MM.1S (cell line): ENCODE measurements at regions not wholly inside any gene's neighbourhood (a gene's known extent, or its start where the extent isn't known, plus 50 kb on each side); places are given as distances from the start of the nearest gene placed in this dataset.

ENCODE experiments used
- DNase-seq: peaks from one replicate; pipeline ENCODE4 v3.0.0-alpha.2; 2015
- H2AFZ ChIP-seq: fragments of 300-600 bp; sonication (generic); 2 replicates; pipeline ENCODE4 v1.6.0; 2016; ENCODE audit warnings: antibody characterized with exemption, low read length
- H3F3A ChIP-seq: fragments of 300-600 bp; sonication (generic); 2 replicates; pipeline ENCODE4 v1.6.1; 2016; ENCODE audit warnings: mild to moderate bottlenecking, antibody characterized with exemption, low read length, moderate library complexity, mixed read lengths; ENCODE audit not compliant: insufficient read depth
- H3K27ac ChIP-seq: fragments of 300-600 bp; sonication (generic); 2 replicates; pipeline ENCODE4 v1.5.1; 2016; ENCODE audit warnings: mild to moderate bottlenecking, low read length
- H3K27me3 ChIP-seq: fragments of 300-600 bp; sonication (generic); replicated peaks from 2 replicates; pipeline ENCODE4 v1.6.0; 2016; ENCODE audit warnings: low read length; ENCODE audit not compliant: insufficient read depth
- H3K36me3 ChIP-seq: fragments of 300-600 bp; sonication (generic); replicated peaks from 2 replicates; pipeline ENCODE4 v1.6.1; 2016; ENCODE audit warnings: mild to moderate bottlenecking, low read length, mixed read lengths; ENCODE audit not compliant: insufficient read depth
- H3K4me1 ChIP-seq: fragments of 300-600 bp; sonication (generic); 2 replicates; pipeline ENCODE4 v1.6.1; 2016; ENCODE audit warnings: low read length, mixed read lengths
- H3K4me2 ChIP-seq: fragments of 300-600 bp; sonication (generic); 2 replicates; pipeline ENCODE4 v1.6.0; 2016; ENCODE audit warnings: low read depth, low read length
- H3K4me3 ChIP-seq: fragments of 300-600 bp; sonication (generic); 2 replicates; pipeline ENCODE4 v1.5.1; 2016; ENCODE audit warnings: low read length, mixed read lengths
- H3K79me2 ChIP-seq: fragments of 300-600 bp; sonication (generic); 2 replicates; pipeline ENCODE4 v1.6.1; 2016; ENCODE audit warnings: mixed run types, low read length, mixed read lengths
- H3K9ac ChIP-seq: fragments of 300-600 bp; sonication (generic); 2 replicates; pipeline ENCODE4 v1.6.1; 2016; ENCODE audit warnings: low read length, mixed read lengths
- H3K9me2 ChIP-seq: fragments of 300-600 bp; sonication (generic); replicated peaks from 2 replicates; pipeline ENCODE4 v1.6.1; 2016; ENCODE audit warnings: mild to moderate bottlenecking, low read length, mixed read lengths; ENCODE audit not compliant: insufficient read depth
- H3K9me3 ChIP-seq: fragments of 300-600 bp; sonication (generic); replicated peaks from 2 replicates; pipeline ENCODE4 v1.6.1; 2016; ENCODE audit warnings: mild to moderate bottlenecking, low read length, mixed read lengths; ENCODE audit not compliant: insufficient read depth
- H4K20me1 ChIP-seq: fragments of 300-600 bp; sonication (generic); 2 replicates; pipeline ENCODE4 v1.6.1; 2016; ENCODE audit warnings: mild to moderate bottlenecking, low read length, moderate library complexity, mixed read lengths; ENCODE audit not compliant: insufficient read depth
- EZH2 ChIP-seq: fragments of 300-600 bp; sonication (generic); optimal IDR thresholded peaks from 2 replicates; pipeline ENCODE3; 2017; ENCODE audit warnings: low read depth, mild to moderate bottlenecking, antibody characterized with exemption, low read length, mixed read lengths
- EZH2phosphoT487 ChIP-seq: fragments of 300-600 bp; sonication (generic); IDR thresholded peaks from 2 replicates; pipeline ENCODE4 v1.6.1; 2018; ENCODE audit warnings: antibody characterized with exemption, low read length
- TF ChIP-seq, protein P1 (sequence below): fragments of 300-600 bp; sonication (generic); IDR thresholded peaks from 2 replicates; pipeline ENCODE4 v1.5.1; 2016; ENCODE audit warnings: antibody characterized with exemption, low read length, mixed read lengths

DNA sequence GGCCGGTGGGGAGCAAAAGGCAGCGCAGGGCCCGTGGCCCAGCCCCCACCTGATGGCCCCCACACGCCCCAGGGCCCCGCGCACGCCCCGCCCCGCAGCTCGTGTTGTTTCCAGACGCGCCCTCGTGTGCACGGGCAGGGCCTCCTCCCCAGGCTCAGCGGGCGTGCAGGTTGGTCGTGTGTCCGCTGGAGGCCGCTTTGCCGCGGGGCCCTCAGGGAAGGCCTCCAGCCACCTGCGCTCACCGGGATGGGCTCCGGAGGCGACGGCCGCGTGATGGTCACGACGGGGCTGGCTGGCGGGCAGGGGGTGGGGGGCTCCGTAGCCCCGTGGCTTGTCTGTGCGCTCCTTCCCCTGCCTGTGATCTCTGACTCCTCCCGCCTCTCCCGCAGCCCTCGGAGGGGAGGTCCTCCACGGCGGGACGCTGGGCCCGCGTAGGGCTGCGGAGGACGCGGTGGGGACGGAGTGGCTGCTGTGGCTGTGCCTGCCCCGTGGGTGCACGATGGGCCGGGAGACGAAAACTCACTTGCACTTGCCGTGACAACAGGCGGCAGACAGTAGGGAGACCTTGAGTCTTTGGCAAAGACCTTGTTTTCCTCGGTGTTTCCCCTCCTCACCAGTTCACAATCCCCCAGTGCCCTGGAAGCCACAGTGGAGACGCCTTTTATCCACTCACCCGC, 67.1 kb downstream of the RTP5 start:
- no peak overlapping the region for H3K4me2 ChIP-seq
- no peaks in the 10 kb centered on the region for H3K79me2 ChIP-seq
- H3K9ac ChIP-seq, result no peak overlapping the region
- H3K27ac ChIP-seq, result no peak overlapping the region
- no peaks in the 10 kb centered on the region for H3K27me3 ChIP-seq
- H2AFZ ChIP-seq, result no peak overlapping the region
- no peak for DNase-seq
- no peaks in the 10 kb centered on the region for H4K20me1 ChIP-seq
- no peaks in the 10 kb centered on the region for H3F3A ChIP-seq
- H3K9me2 ChIP-seq, result no peaks in the 10 kb centered on the region
- H3K9me3 ChIP-seq, result no peaks in the 10 kb centered on the region
- TF ChIP-seq, protein P1, sequence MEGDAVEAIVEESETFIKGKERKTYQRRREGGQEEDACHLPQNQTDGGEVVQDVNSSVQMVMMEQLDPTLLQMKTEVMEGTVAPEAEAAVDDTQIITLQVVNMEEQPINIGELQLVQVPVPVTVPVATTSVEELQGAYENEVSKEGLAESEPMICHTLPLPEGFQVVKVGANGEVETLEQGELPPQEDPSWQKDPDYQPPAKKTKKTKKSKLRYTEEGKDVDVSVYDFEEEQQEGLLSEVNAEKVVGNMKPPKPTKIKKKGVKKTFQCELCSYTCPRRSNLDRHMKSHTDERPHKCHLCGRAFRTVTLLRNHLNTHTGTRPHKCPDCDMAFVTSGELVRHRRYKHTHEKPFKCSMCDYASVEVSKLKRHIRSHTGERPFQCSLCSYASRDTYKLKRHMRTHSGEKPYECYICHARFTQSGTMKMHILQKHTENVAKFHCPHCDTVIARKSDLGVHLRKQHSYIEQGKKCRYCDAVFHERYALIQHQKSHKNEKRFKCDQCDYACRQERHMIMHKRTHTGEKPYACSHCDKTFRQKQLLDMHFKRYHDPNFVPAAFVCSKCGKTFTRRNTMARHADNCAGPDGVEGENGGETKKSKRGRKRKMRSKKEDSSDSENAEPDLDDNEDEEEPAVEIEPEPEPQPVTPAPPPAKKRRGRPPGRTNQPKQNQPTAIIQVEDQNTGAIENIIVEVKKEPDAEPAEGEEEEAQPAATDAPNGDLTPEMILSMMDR, result no peak
- H3K4me1 ChIP-seq, result peaks cover 4% of the 10 kb centered on the region; the same call in 1 of the 2 replicates
- H3K36me3 ChIP-seq, result no peaks in the 10 kb centered on the region
- no peak overlapping the region for H3K4me3 ChIP-seq

DNA sequence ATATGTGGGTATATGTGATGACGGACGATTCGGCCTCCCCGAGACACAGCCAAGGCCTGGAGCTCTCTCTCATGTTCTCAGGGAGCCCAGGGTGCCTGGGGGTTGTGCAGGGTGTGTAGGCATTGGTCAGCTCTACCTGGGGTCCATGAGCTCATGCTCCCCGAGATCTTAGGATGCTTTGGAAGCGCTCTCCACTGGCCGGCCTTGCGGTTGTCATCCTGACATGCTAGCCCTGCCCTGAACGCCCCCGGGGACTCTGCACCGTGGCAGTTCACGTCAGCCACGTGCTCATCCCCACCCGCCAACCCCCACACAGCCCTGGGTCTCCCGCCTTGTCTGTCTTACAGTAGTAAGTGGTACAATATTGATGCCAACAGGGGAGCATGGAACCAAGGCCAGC, 67.8 kb downstream of the RTP5 start:
- H3K9me3 ChIP-seq, result no peaks in the 10 kb centered on the region
- H3K4me1 ChIP-seq, result peaks cover 4% of the 10 kb centered on the region; the same call in 1 of the 2 replicates
- H3K4me2 ChIP-seq, result no peak overlapping the region
- TF ChIP-seq, protein P1, result no peak
- TF ChIP-seq EZH2phosphoT487 (no peak), EZH2 (no peak)
- no peak overlapping the region for H3K9ac ChIP-seq
- H3K9me2 ChIP-seq, result no peaks in the 10 kb centered on the region
- H3K27me3 ChIP-seq, result no peaks in the 10 kb centered on the region
- no peak overlapping the region for H3K4me3 ChIP-seq
- no peaks in the 10 kb centered on the region for H3F3A ChIP-seq
- no peak overlapping the region for H2AFZ ChIP-seq
- H4K20me1 ChIP-seq, result no peaks in the 10 kb centered on the region
- H3K27ac ChIP-seq, result no peak overlapping the region
- H3K36me3 ChIP-seq, result no peaks in the 10 kb centered on the region
- no peaks in the 10 kb centered on the region for H3K79me2 ChIP-seq
- DNase-seq, result no peak

DNA sequence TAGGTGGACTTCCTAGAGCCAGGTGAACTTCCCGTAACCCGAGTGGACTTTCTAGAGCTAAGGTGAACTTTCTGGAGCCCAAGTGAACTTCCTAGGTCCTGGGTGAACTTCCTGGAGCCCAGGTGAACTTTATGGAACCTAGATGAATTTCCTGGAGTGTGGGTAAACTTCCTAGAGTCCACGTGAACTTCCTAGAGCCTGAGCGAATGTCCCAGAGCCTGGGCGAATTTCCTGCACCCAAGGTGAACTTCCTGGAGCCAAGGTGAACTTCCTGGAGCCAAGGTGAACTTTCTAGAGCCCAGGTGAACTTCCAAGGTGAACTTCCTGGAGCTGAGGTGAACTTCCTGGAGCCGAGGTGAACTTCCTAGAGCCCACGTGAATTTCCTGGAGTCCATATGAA, 70.0 kb downstream of the RTP5 start:
- Histone ChIP-seq H3K27me3 (no peaks in the 10 kb centered on the region), H3K4me2 (no peak overlapping the region), H3K4me1 (no peaks in the 10 kb centered on the region), H3K9ac (no peak overlapping the region), H2AFZ (no peak overlapping the region), H3F3A (no peaks in the 10 kb centered on the region), H4K20me1 (no peaks in the 10 kb centered on the region), H3K9me3 (no peaks in the 10 kb centered on the region), H3K36me3 (no peaks in the 10 kb centered on the region), H3K79me2 (no peaks in the 10 kb centered on the region), H3K9me2 (no peaks in the 10 kb centered on the region), H3K4me3 (no peak overlapping the region), H3K27ac (no peak overlapping the region)
- DNase-seq, result no peak
- TF ChIP-seq EZH2phosphoT487 (no peak), EZH2 (no peak)
- TF ChIP-seq, protein P1, result no peak
